ENCODE measurements at regions not wholly inside any gene's neighbourhood (a gene's known extent, or its start where the extent isn't known, plus 50 kb on each side); places are given as distances from the start of the nearest gene placed in this dataset.

- no peak for TF ChIP-seq GATA1 (IDR thresholded peaks at IDR 0.05; ENCODE audit: low read depth, low read length)
- TF ChIP-seq POLR2A (IDR thresholded peaks at IDR 0.05; ENCODE audit: low read length), result no peak
- no peak for DNase-seq
Observed at GRCh38 chr17:72481572-72481971, 360.8 kb downstream of the SOX9 start.

DNA sequence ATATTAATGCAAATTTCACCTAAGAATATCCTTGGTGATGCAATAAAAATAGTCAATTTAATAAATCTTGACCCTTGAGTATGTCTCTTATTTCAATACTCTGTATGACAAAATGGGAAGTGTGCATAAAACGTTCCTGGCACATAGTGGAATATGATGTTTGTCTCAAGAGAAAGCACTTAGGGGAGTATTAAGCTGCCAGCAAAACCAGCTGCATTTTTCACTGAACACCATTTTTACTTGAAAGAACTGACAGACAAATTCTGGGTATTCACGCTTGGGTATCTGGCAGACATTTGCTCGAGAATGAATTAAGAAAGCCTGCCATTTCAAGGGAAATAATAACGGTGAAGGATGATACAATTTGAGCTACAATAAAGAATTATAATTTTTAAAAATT lies 364.8 kb downstream of the SOX9 start:
- no peak for TF ChIP-seq GATA1 (IDR thresholded peaks at IDR 0.05; ENCODE audit: low read depth, low read length)
- no peak for TF ChIP-seq POLR2A (IDR thresholded peaks at IDR 0.05; ENCODE audit: low read length)
- no peak for DNase-seq

- TF ChIP-seq GATA1 (IDR thresholded peaks at IDR 0.05; ENCODE audit: low read depth, low read length), result no peak
- no peak for TF ChIP-seq POLR2A (IDR thresholded peaks at IDR 0.05; ENCODE audit: low read length)
Observed at GRCh38 chr17:72486806-72487205, 366.0 kb downstream of the SOX9 start.

GRCh38 chr17:72487731-72488494 lies 367.1 kb downstream of the SOX9 start:
- no peak for TF ChIP-seq GATA1 (IDR thresholded peaks at IDR 0.05; ENCODE audit: low read depth, low read length)
- no peak for TF ChIP-seq POLR2A (IDR thresholded peaks at IDR 0.05; ENCODE audit: low read length)
- DNase-seq, result no peak

More at GRCh38 chr17:72486806-72487205, 366.0 kb downstream of the SOX9 start:
- DNase-seq, result no peak

GRCh38 chr17:72488555-72489271 lies 367.9 kb downstream of the SOX9 start:
- DNase-seq, result no peak
- TF ChIP-seq POLR2A (IDR thresholded peaks at IDR 0.05; ENCODE audit: low read length), result no peak
- TF ChIP-seq GATA1 (IDR thresholded peaks at IDR 0.05; ENCODE audit: low read depth, low read length), result no peak

DNA sequence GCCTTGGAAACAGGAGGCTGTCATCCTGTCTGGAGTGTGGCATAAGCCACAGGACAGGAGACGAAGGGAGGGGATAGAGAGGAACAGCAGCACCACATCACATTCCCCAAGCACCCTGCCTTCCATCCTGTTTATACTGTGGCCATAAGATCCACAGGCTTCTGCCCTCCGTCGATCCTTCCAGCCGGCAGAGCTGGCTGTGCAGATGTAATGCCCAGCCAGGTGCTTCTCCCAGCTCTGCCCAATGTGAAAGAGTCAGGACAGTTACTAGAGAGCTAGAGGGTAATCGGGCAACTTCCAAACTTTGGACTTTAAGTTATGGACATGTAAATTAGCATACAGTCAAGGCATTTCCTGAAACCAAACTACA lies 368.4 kb downstream of the SOX9 start:
- no peak for DNase-seq
- no peak for TF ChIP-seq POLR2A (IDR thresholded peaks at IDR 0.05; ENCODE audit: low read length)
- no peak for TF ChIP-seq GATA1 (IDR thresholded peaks at IDR 0.05; ENCODE audit: low read depth, low read length)

- TF ChIP-seq POLR2A (IDR thresholded peaks at IDR 0.05; ENCODE audit: low read length) (no peak), GATA1 (IDR thresholded peaks at IDR 0.05; ENCODE audit: low read depth, low read length) (no peak)
- DNase-seq, result no peak
Observed at GRCh38 chr17:72491102-72491501, 370.3 kb downstream of the SOX9 start.

GRCh38 chr17:72492494-72492893 lies 371.7 kb downstream of the SOX9 start:
- no peak for DNase-seq
- TF ChIP-seq GATA1 (IDR thresholded peaks at IDR 0.05; ENCODE audit: low read depth, low read length) (no peak), POLR2A (IDR thresholded peaks at IDR 0.05; ENCODE audit: low read length) (no peak)

DNA sequence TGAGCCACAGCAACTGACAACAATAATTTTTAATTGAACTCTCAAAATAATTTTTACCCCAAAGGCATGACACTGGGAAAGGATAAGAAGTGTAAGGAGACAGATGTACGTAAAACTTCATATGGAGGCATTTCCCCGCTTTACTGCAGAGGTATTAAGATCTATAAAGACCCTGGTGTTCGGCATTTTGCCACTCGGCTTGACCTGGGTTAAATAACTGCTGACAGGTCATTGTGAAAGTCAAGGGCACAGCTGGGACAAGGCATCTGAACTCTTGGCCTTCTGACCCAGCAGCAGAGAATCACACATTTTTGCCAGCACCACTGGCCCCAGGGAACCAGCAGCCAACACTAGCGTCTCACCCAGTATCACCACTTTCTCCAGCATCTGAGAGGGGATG lies 372.1 kb downstream of the SOX9 start:
- TF ChIP-seq POLR2A (IDR thresholded peaks at IDR 0.05; ENCODE audit: low read length) (no peak), GATA1 (IDR thresholded peaks at IDR 0.05; ENCODE audit: low read depth, low read length) (no peak)
- no peak for DNase-seq

- DNase-seq, result no peak
- TF ChIP-seq POLR2A (IDR thresholded peaks at IDR 0.05; ENCODE audit: low read length) (no peak), GATA1 (IDR thresholded peaks at IDR 0.05; ENCODE audit: low read depth, low read length) (no peak)
Observed at GRCh38 chr17:72494566-72494965, 373.7 kb downstream of the SOX9 start.

- DNase-seq, result no peak
Observed at GRCh38 chr17:72496461-72496860, 375.6 kb downstream of the SOX9 start.

GRCh38 chr17:72497915-72498314 lies 377.1 kb downstream of the SOX9 start:
- DNase-seq, result no peak
- no peak for TF ChIP-seq POLR2A (IDR thresholded peaks at IDR 0.05; ENCODE audit: low read length)
- no peak for TF ChIP-seq GATA1 (IDR thresholded peaks at IDR 0.05; ENCODE audit: low read depth, low read length)

More at GRCh38 chr17:72496461-72496860, 375.6 kb downstream of the SOX9 start:
- TF ChIP-seq POLR2A (IDR thresholded peaks at IDR 0.05; ENCODE audit: low read length), result no peak

- no peak for TF ChIP-seq GATA1 (IDR thresholded peaks at IDR 0.05; ENCODE audit: low read depth, low read length)
- TF ChIP-seq POLR2A (IDR thresholded peaks at IDR 0.05; ENCODE audit: low read length), result no peak
- DNase-seq, result no peak
Observed at GRCh38 chr17:72498364-72499210, 377.8 kb downstream of the SOX9 start.
